ENCODE measurements at regions not wholly inside any gene's neighbourhood (a gene's known extent, or its start where the extent isn't known, plus 50 kb on each side); places are given as distances from the start of the nearest gene placed in this dataset.

GRCh38 chr10:83179371-83179770 is 959.9 kb upstream of the GHITM start:
- no peak for TF ChIP-seq TFCP2L1 (CRISPR knock-in tag; IDR thresholded peaks at IDR 0.05)
- TF ChIP-seq RARB (CRISPR knock-in tag; IDR thresholded peaks at IDR 0.05), result no peak
- TF ChIP-seq CTCF (IDR thresholded peaks at IDR 0.05), result no peak
- TF ChIP-seq REST (IDR thresholded peaks at IDR 0.05), result no peak
- no peak for TF ChIP-seq RCOR1 (IDR thresholded peaks at IDR 0.05; ENCODE audit: low read depth, low read length)
- TF ChIP-seq MYC (IDR thresholded peaks at IDR 0.05; ENCODE audit: borderline replicate concordance, low read length), result no peak
- TF ChIP-seq POLR2AphosphoS2 (conservative IDR thresholded peaks at IDR 0.05; ENCODE audit: low read length), result no peak
- no peak for TF ChIP-seq RAD21 (conservative IDR thresholded peaks at IDR 0.05 in 1 of 2, IDR thresholded peaks at IDR 0.05 in 1 of 2)
- TF ChIP-seq CBX2 (IDR thresholded peaks at IDR 0.05; ENCODE audit: borderline replicate concordance, low read depth), result no peak
- no peak for TF ChIP-seq POLR2A (IDR thresholded peaks at IDR 0.05; ENCODE audit: low read length)
- TF ChIP-seq SMC3 (IDR thresholded peaks at IDR 0.05), result no peak
- no peak for TF ChIP-seq EP300 (IDR thresholded peaks at IDR 0.05)
- TF ChIP-seq NFE2L2 (conservative IDR thresholded peaks at IDR 0.05; ENCODE audit: low read length), result no peak
- no peak for TF ChIP-seq USF2 (IDR thresholded peaks at IDR 0.05)

All from A549 (cell line).